ENCODE measurements at regions not wholly inside any gene's neighbourhood (a gene's known extent, or its start where the extent isn't known, plus 50 kb on each side); places are given as distances from the start of the nearest gene placed in this dataset.

DNA sequence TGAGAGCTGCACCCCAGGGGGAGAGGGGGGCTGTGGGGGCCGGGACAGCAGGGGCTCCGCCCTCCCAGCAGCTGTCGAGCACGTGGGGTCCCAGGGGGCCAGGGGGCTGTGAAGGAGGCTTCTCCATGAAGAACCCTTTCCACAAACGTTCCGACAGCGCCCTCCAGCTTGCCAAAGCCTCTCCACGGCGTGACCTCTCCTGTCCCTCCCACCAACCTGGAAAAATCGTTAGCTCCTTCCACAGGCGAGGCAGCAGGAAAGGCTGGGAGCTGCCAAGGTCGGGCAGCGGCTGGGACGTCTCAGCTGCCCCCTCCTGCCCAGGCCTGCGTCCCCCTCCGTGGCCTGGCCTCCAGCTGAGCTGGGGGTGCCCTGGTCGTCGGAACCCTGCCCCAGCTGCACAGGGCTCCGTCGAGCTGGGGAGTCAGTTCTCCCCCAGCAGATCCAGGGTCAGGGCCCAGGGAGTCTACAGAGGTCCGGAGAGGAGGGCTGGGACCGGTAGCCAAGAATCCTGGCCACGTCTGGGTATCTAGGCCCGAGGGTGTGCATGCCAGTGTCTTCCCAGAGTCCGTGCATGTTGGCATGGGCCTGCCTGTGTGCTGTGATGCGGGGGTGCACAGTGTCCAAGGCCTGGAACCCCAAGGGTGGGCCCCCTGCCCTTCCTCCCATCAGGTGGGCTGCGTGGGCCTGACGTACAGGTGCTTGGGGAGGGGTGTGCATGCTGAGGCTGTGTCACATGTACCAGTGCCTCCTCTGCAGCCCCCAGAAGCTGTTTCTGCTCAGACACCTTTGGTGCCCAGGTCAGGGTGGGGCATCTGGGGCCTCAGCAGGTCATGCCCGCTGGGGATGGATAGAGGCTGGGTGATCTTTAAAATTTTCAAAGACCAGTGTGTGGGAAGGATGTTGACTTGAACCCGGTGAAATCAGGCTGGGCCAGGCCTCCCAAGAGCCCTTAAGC lies 66.5 kb downstream of the UNCX start:
- WGBS, 3 donors = 23 to 32% (median 29%) methylated on average over 22 to 30 of the region's 30 CpGs
- Histone ChIP-seq H3K27me3 (no peaks in the 10 kb centered on the region), H3K4me1 (ENCODE audit: insufficient read depth) (no peaks in the 10 kb centered on the region), H3K9me3 (no peaks in the 10 kb centered on the region), H3K4me3 (no peak overlapping the region), H3K27ac (no peak overlapping the region), H3K36me3 (no peaks in the 10 kb centered on the region)
- DNase-seq = no peak
- intact Hi-C loops (cut with DNase I) = loop anchor here in 1 of 4 donors (10.0 kb wide), 1 partner anchor 754 kb away; no protein-coding TSS in a partner anchor
- TF ChIP-seq EP300 (IDR thresholded peaks at IDR 0.05) (no peak), CTCF (IDR thresholded peaks at IDR 0.05) (no peak), POLR2A (IDR thresholded peaks at IDR 0.05) (no peak)

DNA sequence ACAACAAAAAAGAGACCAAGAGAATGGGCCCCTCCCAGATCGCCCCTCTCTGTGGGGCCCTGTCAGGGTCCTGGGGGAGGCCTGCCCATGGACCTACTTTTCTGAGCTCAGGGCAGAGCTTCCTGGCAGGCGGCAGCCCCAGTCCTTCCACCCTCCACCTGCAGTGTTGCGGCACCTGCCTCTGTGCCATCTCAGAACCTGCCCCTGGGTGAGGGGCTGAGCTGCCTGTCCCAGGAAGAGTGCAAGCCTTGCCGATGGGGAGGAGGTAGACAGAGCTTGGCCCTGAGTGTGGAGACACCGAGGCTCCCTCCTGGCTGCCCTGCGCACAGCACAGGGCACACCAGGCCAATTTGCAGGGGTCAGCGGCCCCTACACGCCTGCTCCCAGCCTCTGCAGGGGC lies 67.5 kb downstream of the UNCX start:
- H3K4me1 ChIP-seq (ENCODE audit: insufficient read depth) = no peaks in the 10 kb centered on the region
- no peaks in the 10 kb centered on the region for H3K27me3 ChIP-seq
- no peak for TF ChIP-seq POLR2A (IDR thresholded peaks at IDR 0.05)
- no peak for TF ChIP-seq CTCF (IDR thresholded peaks at IDR 0.05)
- no peak for TF ChIP-seq EP300 (IDR thresholded peaks at IDR 0.05)
- H3K27ac ChIP-seq = no peak overlapping the region
- no peak for DNase-seq
- no peak overlapping the region for H3K4me3 ChIP-seq
- 58 to 73% (median 61%) methylated on average over 8 of the region's 8 CpGs for WGBS, 3 donors
- no peaks in the 10 kb centered on the region for H3K9me3 ChIP-seq
- no peaks in the 10 kb centered on the region for H3K36me3 ChIP-seq
- intact Hi-C loops (cut with DNase I) = no loop called here

DNA sequence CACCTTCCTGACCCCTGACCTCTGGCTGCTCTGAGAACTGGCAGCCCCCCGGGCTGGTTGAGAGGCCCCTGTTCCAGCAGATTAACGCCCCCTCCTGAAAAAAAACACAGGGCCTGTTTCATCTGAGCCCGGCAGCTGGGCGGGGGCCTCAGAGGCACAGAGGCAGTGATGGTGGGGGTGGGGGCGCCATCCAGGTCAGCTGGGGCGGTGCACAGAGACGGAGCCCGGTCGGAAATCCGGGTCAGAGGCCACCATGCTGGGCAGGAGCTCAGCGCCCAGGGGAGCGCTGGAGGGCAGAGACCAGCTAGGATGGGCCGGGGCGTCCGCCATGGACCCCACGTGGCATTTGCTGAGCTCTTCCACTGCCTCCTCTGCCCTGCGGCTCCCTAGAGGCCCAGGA lies 68.0 kb downstream of the UNCX start:
- TF ChIP-seq CTCF (IDR thresholded peaks at IDR 0.05) (no peak), POLR2A (IDR thresholded peaks at IDR 0.05) (no peak), EP300 (IDR thresholded peaks at IDR 0.05) (no peak)
- DNase-seq = no peak
- WGBS, 3 donors = 34 to 37% (median 37%) methylated on average over 16 to 17 of the region's 17 CpGs
- no peaks in the 10 kb centered on the region for H3K36me3 ChIP-seq
- no peak overlapping the region for H3K27ac ChIP-seq
- no peaks in the 10 kb centered on the region for H3K9me3 ChIP-seq
- no peak overlapping the region for H3K4me3 ChIP-seq
- intact Hi-C loops (cut with DNase I) = no loop called here
- no peaks in the 10 kb centered on the region for H3K4me1 ChIP-seq (ENCODE audit: insufficient read depth)
- no peaks in the 10 kb centered on the region for H3K27me3 ChIP-seq

DNA sequence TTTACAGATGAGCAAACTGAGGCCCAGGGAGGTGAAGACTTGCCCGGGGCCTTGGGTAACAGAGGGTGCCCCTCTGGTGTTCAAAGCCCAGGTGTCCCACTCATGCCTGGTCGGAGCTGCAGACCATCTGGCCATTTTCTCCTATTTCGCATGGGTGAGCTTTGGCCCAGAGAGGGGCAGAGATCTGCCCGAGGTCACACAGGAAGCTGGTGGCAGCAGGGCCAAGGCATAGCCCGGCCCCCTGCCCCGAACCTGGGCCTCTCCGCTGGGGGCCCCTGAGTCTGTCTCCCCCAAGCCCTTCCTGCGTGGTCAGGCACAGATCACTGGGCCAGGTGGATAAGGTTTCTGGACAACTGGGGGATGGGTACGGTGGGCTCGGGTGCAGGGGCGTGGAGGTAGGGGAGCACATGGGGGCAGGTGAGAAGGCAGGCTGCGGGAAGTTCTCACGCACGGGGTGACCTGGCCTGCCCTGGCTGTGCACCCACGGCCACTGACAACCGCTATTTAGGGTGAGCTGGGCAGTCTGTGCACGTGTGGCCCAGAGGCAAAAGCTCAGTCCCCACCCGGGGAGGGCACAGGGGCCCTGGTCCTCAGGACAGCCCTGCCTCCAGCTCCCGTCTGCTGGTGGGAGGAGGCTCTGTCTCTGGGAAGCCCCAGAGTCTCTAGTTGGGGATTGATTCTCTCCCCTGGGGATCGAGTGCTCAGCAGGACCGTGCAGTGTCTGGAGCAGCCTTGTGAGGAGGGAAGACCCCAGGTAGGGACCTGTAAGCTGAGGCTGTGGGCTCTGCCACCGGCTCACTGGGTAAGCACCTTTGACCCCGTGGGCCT lies 68.6 kb downstream of the UNCX start:
- intact Hi-C loops (cut with DNase I) = no loop called here
- 35 to 46% (median 42%) methylated on average over 23 of the region's 23 CpGs for WGBS, 3 donors
- H3K4me1 ChIP-seq (ENCODE audit: insufficient read depth) = no peaks in the 10 kb centered on the region
- no peaks in the 10 kb centered on the region for H3K9me3 ChIP-seq
- H3K27me3 ChIP-seq = no peaks in the 10 kb centered on the region
- no peaks in the 10 kb centered on the region for H3K36me3 ChIP-seq
- no peak overlapping the region for H3K4me3 ChIP-seq
- no peak for DNase-seq
- no peak overlapping the region for H3K27ac ChIP-seq
- TF ChIP-seq POLR2A (IDR thresholded peaks at IDR 0.05) = no peak
- TF ChIP-seq CTCF (IDR thresholded peaks at IDR 0.05) = no peak
- TF ChIP-seq EP300 (IDR thresholded peaks at IDR 0.05) = no peak

Measured in ovary (tissue), 7 donors.